ENCODE measurements at regions not wholly inside any gene's neighbourhood (a gene's known extent, or its start where the extent isn't known, plus 50 kb on each side); places are given as distances from the start of the nearest gene placed in this dataset.

DNA sequence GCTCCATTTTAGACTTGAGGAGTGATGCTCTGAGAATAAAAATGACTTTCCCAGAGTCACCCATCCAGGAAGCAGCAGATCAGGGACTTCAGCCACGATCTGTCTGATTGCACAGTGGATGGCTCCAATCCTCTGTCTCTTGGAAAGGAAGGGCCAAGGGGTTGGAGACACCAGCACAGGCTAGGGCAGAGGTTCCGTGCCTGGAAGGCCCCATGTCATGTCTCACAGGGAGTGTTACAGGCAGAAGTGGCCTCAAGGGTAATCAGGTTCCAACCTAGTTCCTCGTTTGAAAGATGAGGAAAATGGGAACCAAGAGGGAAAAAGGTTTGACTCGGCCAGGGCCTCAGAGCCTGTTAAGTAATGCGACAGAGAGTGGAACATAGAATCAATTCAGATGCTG is 160.0 kb downstream of the EFNB1 start:
- Mint-ChIP-seq H3K9me3 (peaks cover 13% of the 10 kb centered on the region), H3K4me3 (no peak overlapping the region), H3K27ac (peak overlapping the region; percentile 83), H3K36me3 (no peaks in the 10 kb centered on the region), H3K27me3 (ENCODE audit: low read depth) (no peaks in the 10 kb centered on the region), H3K4me1 (peaks cover 30% of the 10 kb centered on the region)
- no peak for TF ChIP-seq CTCF (IDR thresholded peaks at IDR 0.05; ENCODE audit: unreplicated experiment)
- DNase-seq (ENCODE audit: low spot score in 2 of 2, unreplicated experiment in 2 of 2), result no peak

DNA sequence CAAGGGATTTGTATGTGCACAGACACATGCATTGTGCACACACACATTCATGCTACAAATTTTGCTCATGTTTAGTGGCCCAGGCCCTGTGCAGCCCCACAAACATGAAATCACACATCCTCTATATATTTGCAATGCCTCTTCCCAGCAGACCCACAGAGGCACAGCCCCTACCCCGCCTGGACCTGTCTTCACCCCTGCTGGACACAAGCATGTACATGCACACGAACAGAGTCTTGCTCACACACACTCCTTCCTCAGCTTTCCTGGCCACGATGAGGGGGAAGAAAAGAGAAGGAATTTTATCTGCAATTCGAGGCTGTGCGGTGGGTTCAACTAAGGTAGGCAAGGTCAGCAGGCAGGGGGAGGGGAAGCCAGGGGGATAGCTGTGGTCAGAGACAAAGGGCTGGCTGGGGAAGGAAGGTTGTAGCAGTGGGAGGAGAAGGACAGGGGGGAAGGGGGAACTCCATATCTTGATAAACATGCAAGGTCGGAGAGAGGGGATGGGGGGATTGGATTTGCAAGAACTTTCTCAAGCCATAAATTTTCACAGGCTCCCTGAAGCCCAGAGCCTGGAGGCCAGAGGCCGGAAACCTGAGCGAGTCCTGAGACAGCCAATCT is 156.4 kb downstream of the EFNB1 start:
- no peaks in the 10 kb centered on the region for H3K27me3 Mint-ChIP-seq (ENCODE audit: low read depth)
- peaks cover 26% of the 10 kb centered on the region for H3K4me1 Mint-ChIP-seq
- H3K36me3 Mint-ChIP-seq, result no peaks in the 10 kb centered on the region
- TF ChIP-seq CTCF (IDR thresholded peaks at IDR 0.05; ENCODE audit: unreplicated experiment), result no peak
- H3K4me3 Mint-ChIP-seq, result no peak overlapping the region
- peaks cover 10% of the 10 kb centered on the region for H3K9me3 Mint-ChIP-seq
- DNase-seq (ENCODE audit: low spot score in 2 of 2, unreplicated experiment in 2 of 2), result no peak
- peak overlapping the region; percentile 45 for H3K27ac Mint-ChIP-seq

- H3K4me1 Mint-ChIP-seq, result peaks cover 30% of the 10 kb centered on the region
- H3K27ac Mint-ChIP-seq, result no peak overlapping the region
- H3K27me3 Mint-ChIP-seq (ENCODE audit: low read depth), result no peaks in the 10 kb centered on the region
- no peak for DNase-seq (ENCODE audit: low spot score in 2 of 2, unreplicated experiment in 2 of 2)
- H3K4me3 Mint-ChIP-seq, result no peak overlapping the region
- peaks cover 10% of the 10 kb centered on the region for H3K9me3 Mint-ChIP-seq
- H3K36me3 Mint-ChIP-seq, result no peaks in the 10 kb centered on the region
- no peak for TF ChIP-seq CTCF (IDR thresholded peaks at IDR 0.05; ENCODE audit: unreplicated experiment)
These were observed 154.4 kb downstream of the EFNB1 start for GRCh38 chrX:68983004-68983857.

DNA sequence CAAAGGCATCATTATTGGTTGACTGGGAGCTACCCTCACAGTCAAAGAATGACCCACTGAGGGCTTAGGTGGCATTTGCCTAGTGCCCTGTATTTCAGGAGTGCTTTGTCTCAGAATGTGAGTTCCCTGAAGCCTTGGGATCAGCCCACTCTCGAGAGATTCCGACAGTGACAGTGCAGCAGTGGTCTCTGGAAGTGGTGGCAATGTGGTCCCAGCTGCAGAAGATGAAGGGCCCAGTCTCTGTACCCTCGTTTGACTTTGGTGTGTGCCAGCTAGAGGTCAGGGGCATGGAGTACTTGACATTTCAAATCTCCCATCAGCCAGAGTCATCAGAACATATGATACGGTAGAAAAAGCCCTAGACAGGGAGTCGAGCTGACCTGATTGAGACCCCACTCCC is 153.7 kb downstream of the EFNB1 start:
- H3K27ac Mint-ChIP-seq, result no peak overlapping the region
- no peak overlapping the region for H3K4me3 Mint-ChIP-seq
- no peak for DNase-seq (ENCODE audit: low spot score in 2 of 2, unreplicated experiment in 2 of 2)
- H3K4me1 Mint-ChIP-seq, result peaks cover 38% of the 10 kb centered on the region
- no peak for TF ChIP-seq CTCF (IDR thresholded peaks at IDR 0.05; ENCODE audit: unreplicated experiment)
- peaks cover 10% of the 10 kb centered on the region for H3K9me3 Mint-ChIP-seq
- H3K36me3 Mint-ChIP-seq, result no peaks in the 10 kb centered on the region
- no peaks in the 10 kb centered on the region for H3K27me3 Mint-ChIP-seq (ENCODE audit: low read depth)

GRCh38 chrX:68980906-68981616 is 152.2 kb downstream of the EFNB1 start:
- Mint-ChIP-seq H3K27ac (no peak overlapping the region), H3K4me3 (no peak overlapping the region), H3K9me3 (peaks cover 19% of the 10 kb centered on the region), H3K36me3 (no peaks in the 10 kb centered on the region), H3K27me3 (ENCODE audit: low read depth) (no peaks in the 10 kb centered on the region), H3K4me1 (peaks cover 41% of the 10 kb centered on the region)
- no peak for TF ChIP-seq CTCF (IDR thresholded peaks at IDR 0.05; ENCODE audit: unreplicated experiment)
- no peak for DNase-seq (ENCODE audit: low spot score in 2 of 2, unreplicated experiment in 2 of 2)

Data from mesothelial cell of epicardium (in vitro differentiated cells).